HG02970 (cell line): ENCODE measurements at regions not wholly inside any gene's neighbourhood (a gene's known extent, or its start where the extent isn't known, plus 50 kb on each side); places are given as distances from the start of the nearest gene placed in this dataset.

Source experiments
- ATAC-seq: cut with Tn5 transposase; IDR thresholded peaks from one replicate; pipeline ENCODE4 v1.9.1; 2021; ENCODE audit warnings: mild to moderate bottlenecking, moderate library complexity, moderate number of reproducible peaks; ENCODE audit not compliant: unreplicated experiment, low FRiP score

- ATAC-seq = no peak
Observed at GRCh38 chr7:55641811-55642210, 69.5 kb upstream of the VOPP1 start.

GRCh38 chr7:55641273-55641691 is 69.0 kb upstream of the VOPP1 start:
- ATAC-seq = peak; percentile 69

- no peak for ATAC-seq
Observed at GRCh38 chr7:55639640-55640039, 67.3 kb upstream of the VOPP1 start.

GRCh38 chr7:55629051-55629677 is 56.9 kb upstream of the VOPP1 start:
- ATAC-seq = no peak

- ATAC-seq = no peak
Observed at GRCh38 chr7:55624813-55625212, 52.5 kb upstream of the VOPP1 start.

- no peak for ATAC-seq
Observed at GRCh38 chr7:55623617-55624016, 51.3 kb upstream of the VOPP1 start.

GRCh38 chr7:55622241-55622640 is 49.9 kb upstream of the VOPP1 start:
- no peak for ATAC-seq
